HepG2 (cell line): ENCODE measurements at regions not wholly inside any gene's neighbourhood (a gene's known extent, or its start where the extent isn't known, plus 50 kb on each side); places are given as distances from the start of the nearest gene placed in this dataset.

Experiments
- ATAC-seq: fragments of 200-7000 bp; cut with Tn5 transposase; 3 replicates; pipeline ENCODE4 v1.9.1; 2020; ENCODE audit warnings: mild to moderate bottlenecking, moderate library complexity
- BruUV-seq: library from RNA; stranded (reverse); fragments of 400-500 nt; replicated peaks from 2 replicates; lab custom pipeline; 2021; lab: Mats Ljungman, UMichigan
- CTCF ChIA-PET: fragments of 300-600 bp; formaldehyde crosslinking; extraction: SDS; loops from one replicate; lab custom pipeline; 2021; ENCODE audit warnings: low total read pairs, inconsistent platforms, low intra/inter-chr PET ratio; lab: Yijun Ruan, JAX
- POLR2A ChIA-PET: fragments of 350-600 bp; sonication (Branson Sonifier 250); formaldehyde crosslinking; loops from one replicate; lab custom pipeline; 2020; ENCODE audit warnings: antibody characterized with exemption, inconsistent platforms; lab: Yijun Ruan, JAX
- DNase-seq: peaks from one replicate; pipeline ENCODE4 v3.0.0-alpha.2; 2015; ENCODE audit warnings: low spot score
- FAIRE-seq: peaks from 3 replicates; lab custom pipeline; 2011; peaks lifted over from hg19 to GRCh38; lab: Jason Lieb, UNC
- H2AFZ ChIP-seq: one replicate; pipeline ENCODE4 v1.6.1; 2011; ENCODE audit warnings: low read length, inconsistent platforms
- H3K27ac ChIP-seq: fragments of 300-600 bp; 3 replicates; pipeline ENCODE4 v1.8.0; 2011; ENCODE audit warnings: mixed run types, mild to moderate bottlenecking, mixed read lengths, low read length, inconsistent platforms; ENCODE audit not compliant: insufficient read depth; ENCODE audit errors: extremely low read length
- H3K27me3 ChIP-seq, 2 experiments: fragments of 200-600 bp in 1 of 2; 2 replicates in 1 of 2; 3 replicates in 1 of 2; pipeline versions ENCODE4 v1.6.0 to v1.8.0; 2011; ENCODE audit warnings: low read length in 2 of 2, mild to moderate bottlenecking in 2 of 2, moderate library complexity in 2 of 2, inconsistent platforms in 1 of 2; ENCODE audit not compliant: insufficient read depth in 2 of 2, control insufficient read depth in 1 of 2
- H3K36me3 ChIP-seq, 2 experiments: fragments of 200-600 bp in 1 of 2; replicated peaks in 1 of 2; 2 replicates in 1 of 2; 3 replicates in 1 of 2; pipeline versions ENCODE4 v1.5.1 to v1.8.0; 2011; ENCODE audit warnings: low read length in 2 of 2, inconsistent platforms in 1 of 2; ENCODE audit not compliant: insufficient read depth in 2 of 2, control insufficient read depth in 1 of 2
- H3K4me1 ChIP-seq: 2 replicates; pipeline ENCODE4 v1.5.1; 2012; ENCODE audit warnings: low read length, inconsistent platforms; ENCODE audit not compliant: insufficient read depth
- H3K4me2 ChIP-seq: 2 replicates; pipeline ENCODE4 v1.6.0; 2011; ENCODE audit warnings: low read depth, low read length, inconsistent platforms
- H3K4me3 ChIP-seq, 3 experiments: fragments of 200-600 bp in 1 of 3; sonication (generic), shearing (Covaris generic) in 1 of 3; replicated peaks in 1 of 3; 2 replicates each; pipeline ENCODE4 v1.5.1; 2011 to 2016; ENCODE audit warnings: low read length in 3 of 3, inconsistent platforms in 2 of 3, low read depth in 2 of 3, mild to moderate bottlenecking in 2 of 3, control low read depth in 1 of 3, mixed read lengths in 1 of 3; ENCODE audit not compliant: insufficient read depth in 1 of 3
- H3K79me2 ChIP-seq: one replicate; pipeline ENCODE4 v1.6.1; 2011; ENCODE audit warnings: low read length, inconsistent platforms; ENCODE audit not compliant: insufficient read depth
- H3K9ac ChIP-seq: 2 replicates; pipeline ENCODE4 v1.6.0; 2011; ENCODE audit warnings: mild to moderate bottlenecking, low read depth, low read length, inconsistent platforms; ENCODE audit not compliant: insufficient read depth
- H3K9me3 ChIP-seq: 2 replicates; pipeline ENCODE4 v1.5.1; 2012; ENCODE audit warnings: mild to moderate bottlenecking, low read length
- H4K20me1 ChIP-seq: 2 replicates; pipeline ENCODE4 v1.6.0; 2011; ENCODE audit warnings: inconsistent platforms, mild to moderate bottlenecking, low read length, moderate library complexity; ENCODE audit not compliant: insufficient read depth
- ATF7 ChIP-seq, 2 experiments: fragments of 450-650 bp in 1 of 2; sonication (generic) in 1 of 2; formaldehyde crosslinking in 1 of 2; IDR thresholded peaks; 2 replicates each; pipeline versions ENCODE4 v1.4.0 to v1.6.1; 2016 to 2020; ENCODE audit warnings: antibody characterized with exemption in 1 of 2, mild to moderate bottlenecking in 1 of 2, missing genetic modification reagents in 1 of 2
- CEBPB ChIP-seq: IDR thresholded peaks from 2 replicates; pipeline ENCODE4 v1.6.1; 2011; ENCODE audit warnings: low read depth, low read length, improper control_type of control experiment, borderline replicate concordance
- CENPX ChIP-seq: sonication (generic); formaldehyde crosslinking; IDR thresholded peaks from 2 replicates; pipeline ENCODE4 v1.9.0; 2021; ENCODE audit warnings: mild to moderate bottlenecking, missing genetic modification reagents, moderate library complexity
- GATAD1 ChIP-seq: IDR thresholded peaks from 2 replicates; pipeline ENCODE4 v1.6.1; 2016; ENCODE audit warnings: missing genetic modification reagents, missing compliant biosample characterization
- HNF4A ChIP-seq: sonication (generic); formaldehyde crosslinking; IDR thresholded peaks from 2 replicates; pipeline ENCODE4 v1.4.0; 2020; ENCODE audit warnings: missing genetic modification reagents
- JARID2 ChIP-seq: sonication (generic); formaldehyde crosslinking; IDR thresholded peaks from 2 replicates; pipeline ENCODE4 v1.8.1; 2023; ENCODE audit warnings: missing genetic modification reagents, inconsistent platforms; ENCODE audit not compliant: insufficient replicate concordance
- JUND ChIP-seq: sonication (generic); formaldehyde crosslinking; IDR thresholded peaks from 2 replicates; pipeline ENCODE4 v1.8.0; 2022; ENCODE audit warnings: mild to moderate bottlenecking, missing genetic modification reagents
- RFXAP ChIP-seq: sonication (generic); formaldehyde crosslinking; IDR thresholded peaks from 2 replicates; pipeline ENCODE4 v1.4.0; 2020; ENCODE audit warnings: missing genetic modification reagents, borderline replicate concordance
- ZBTB20 ChIP-seq: sonication (generic); formaldehyde crosslinking; IDR thresholded peaks from 2 replicates; pipeline ENCODE4 v1.8.1; 2023; ENCODE audit warnings: missing genetic modification reagents, low read depth, mild to moderate bottlenecking, borderline replicate concordance
- ZNF274 ChIP-seq: sonication (generic); formaldehyde crosslinking; IDR thresholded peaks from 2 replicates; pipeline ENCODE4 v1.5.1; 2020; ENCODE audit warnings: mild to moderate bottlenecking, missing genetic modification reagents
- ZNF563 ChIP-seq: sonication (generic); formaldehyde crosslinking; IDR thresholded peaks from 2 replicates; pipeline ENCODE4 v1.8.0; 2022; ENCODE audit warnings: mild to moderate bottlenecking, moderate library complexity, missing genetic modification reagents
- ZNF792 ChIP-seq: IDR thresholded peaks from 2 replicates; pipeline ENCODE4 v1.6.1; 2016
- whole genome bisulfite sequencing: methylation state at CpG from one replicate; pipeline ENCODE4 v1.1.6; 2017; ENCODE audit warnings: low lambda C conversion rate; 5-methylcytosine and 5-hydroxymethylcytosine counted together
- in situ Hi-C: cut with HindIII; loops from 2 replicates; pipeline ENCODE4 v1.10.0; 2017; ENCODE audit warnings: low pct_unique_long_range_greater_than_20kb; ENCODE audit not compliant: extremely low pct_ligation_motif_present
- intact Hi-C: fragments of 100-400 bp; cut with micrococcal nuclease; formaldehyde crosslinking; loops from one replicate; pipeline ENCODE4 v1.10.0; 2022; ENCODE audit not compliant: unreplicated experiment
- TF ChIP-seq, protein P1 (sequence below): sonication (generic); formaldehyde crosslinking; IDR thresholded peaks from 2 replicates; pipeline ENCODE4 v1.5.0; 2020; ENCODE audit warnings: mild to moderate bottlenecking, missing genetic modification reagents
- TF ChIP-seq, protein P2 (sequence below): IDR thresholded peaks from 2 replicates; pipeline ENCODE4 v1.6.1; 2016; ENCODE audit warnings: mild to moderate bottlenecking, missing biosample characterization, missing genetic modification reagents
- TF ChIP-seq, protein P3 (sequence below): IDR thresholded peaks from 2 replicates; pipeline ENCODE4 v1.4.0; 2020; ENCODE audit warnings: mild to moderate bottlenecking, missing genetic modification reagents

DNA sequence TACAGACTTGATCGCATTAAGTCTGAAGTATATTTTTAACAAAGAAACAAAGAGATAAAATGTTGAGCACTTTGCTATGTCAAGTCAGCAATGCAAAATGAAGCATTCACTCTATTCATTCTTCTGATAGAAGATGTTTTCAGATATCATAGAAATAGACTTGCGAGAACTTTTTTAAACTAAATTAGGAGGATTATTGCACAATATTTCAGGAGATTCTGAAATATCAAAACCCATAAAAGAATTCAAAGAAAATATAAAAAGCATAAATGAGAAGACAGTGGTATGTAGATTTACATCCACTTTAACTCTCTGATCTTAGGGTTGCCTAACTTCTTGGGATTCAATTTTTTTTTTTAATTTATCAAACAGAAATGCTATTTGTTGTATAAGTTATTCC, 81.1 kb upstream of the PABPC4L start:
- TF ChIP-seq JARID2 (CRISPR knock-in tag): no peak
- TF ChIP-seq CEBPB: peak; percentile 60; the same call in 1 of the 2 replicates
- TF ChIP-seq, all 625 proteins: peak for 1
- in situ Hi-C loops (no loop called here), intact Hi-C loops (no loop called here)
- no peaks in the 10 kb centered on the region for H3K27me3 ChIP-seq
- no peaks in the 10 kb centered on the region for H4K20me1 ChIP-seq
- H3K36me3 ChIP-seq: no peaks in the 10 kb centered on the region
- DNase-seq: no peak
- POLR2A ChIA-PET: no interaction called here
- 3% methylated on average over 2 of the region's 2 CpGs for WGBS
- no peak overlapping the region for H2AFZ ChIP-seq
- H3K9me3 ChIP-seq: no peaks in the 10 kb centered on the region
- FAIRE-seq: no peak
- H3K4me2 ChIP-seq: no peak overlapping the region
- no peaks in the 10 kb centered on the region for H3K4me1 ChIP-seq
- CTCF ChIA-PET: no interaction called here
- no peaks in the 10 kb centered on the region for H3K79me2 ChIP-seq
- BruUV-seq: no TSS peak
- H3K4me3 ChIP-seq: no peak overlapping the region
- no peak overlapping the region for H3K9ac ChIP-seq
- H3K27ac ChIP-seq: no peak overlapping the region
- ATAC-seq: no peak

DNA sequence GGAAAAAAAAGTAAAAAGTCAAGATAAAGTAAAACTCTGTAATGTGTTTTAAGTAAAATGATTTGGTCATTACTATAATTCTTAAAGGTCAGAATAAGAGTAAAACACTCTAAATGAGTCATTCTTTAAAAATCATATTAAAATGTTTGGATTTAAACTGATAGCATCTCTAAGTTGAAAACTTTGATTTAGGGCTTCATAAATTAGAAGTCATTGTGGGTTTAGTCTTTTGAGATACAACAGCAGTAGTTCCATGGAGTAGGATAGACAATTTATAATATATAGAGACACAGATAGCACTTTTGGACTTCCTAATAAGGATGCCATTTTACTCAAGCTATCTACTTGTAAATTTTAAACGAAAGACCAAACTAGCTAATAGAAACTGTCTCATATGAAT, 77.1 kb upstream of the PABPC4L start:
- in situ Hi-C loops: no loop called here
- 0% methylated on average over 1 of the region's 1 CpG for WGBS
- ATAC-seq (no peak), FAIRE-seq (no peak), DNase-seq (no peak)
- H3K79me2 ChIP-seq: no peaks in the 10 kb centered on the region
- ChIA-PET CTCF (no interaction called here), POLR2A (no interaction called here)
- intact Hi-C loops: no loop called here
- no peak overlapping the region for H3K9ac ChIP-seq
- no peak overlapping the region for H2AFZ ChIP-seq
- BruUV-seq: no TSS peak
- no peaks in the 10 kb centered on the region for H3K27me3 ChIP-seq
- no peaks in the 10 kb centered on the region for H3K9me3 ChIP-seq
- no peaks in the 10 kb centered on the region for H3K4me1 ChIP-seq
- H3K4me2 ChIP-seq: no peak overlapping the region
- H3K4me3 ChIP-seq: no peak overlapping the region
- H3K36me3 ChIP-seq: no peaks in the 10 kb centered on the region
- no peaks in the 10 kb centered on the region for H4K20me1 ChIP-seq
- H3K27ac ChIP-seq: no peak overlapping the region
- no peak for TF ChIP-seq ZNF274
- no peak for TF ChIP-seq ATF7 (IDR thresholded peaks at IDR 0.05)
- TF ChIP-seq ATF7 (CRISPR knock-in tag; IDR thresholded peaks at IDR 0.05): no peak
- TF ChIP-seq, protein P1, sequence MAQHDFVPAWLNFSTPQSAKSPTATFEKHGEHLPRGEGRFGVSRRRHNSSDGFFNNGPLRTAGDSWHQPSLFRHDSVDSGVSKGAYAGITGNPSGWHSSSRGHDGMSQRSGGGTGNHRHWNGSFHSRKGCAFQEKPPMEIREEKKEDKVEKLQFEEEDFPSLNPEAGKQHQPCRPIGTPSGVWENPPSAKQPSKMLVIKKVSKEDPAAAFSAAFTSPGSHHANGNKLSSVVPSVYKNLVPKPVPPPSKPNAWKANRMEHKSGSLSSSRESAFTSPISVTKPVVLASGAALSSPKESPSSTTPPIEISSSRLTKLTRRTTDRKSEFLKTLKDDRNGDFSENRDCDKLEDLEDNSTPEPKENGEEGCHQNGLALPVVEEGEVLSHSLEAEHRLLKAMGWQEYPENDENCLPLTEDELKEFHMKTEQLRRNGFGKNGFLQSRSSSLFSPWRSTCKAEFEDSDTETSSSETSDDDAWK (CRISPR knock-in tag): no peak
- TF ChIP-seq JUND (CRISPR knock-in tag): no peak
- TF ChIP-seq, protein P2, sequence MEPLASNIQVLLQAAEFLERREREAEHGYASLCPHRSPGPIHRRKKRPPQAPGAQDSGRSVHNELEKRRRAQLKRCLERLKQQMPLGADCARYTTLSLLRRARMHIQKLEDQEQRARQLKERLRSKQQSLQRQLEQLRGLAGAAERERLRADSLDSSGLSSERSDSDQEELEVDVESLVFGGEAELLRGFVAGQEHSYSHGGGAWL: no peak
- TF ChIP-seq, protein P3, sequence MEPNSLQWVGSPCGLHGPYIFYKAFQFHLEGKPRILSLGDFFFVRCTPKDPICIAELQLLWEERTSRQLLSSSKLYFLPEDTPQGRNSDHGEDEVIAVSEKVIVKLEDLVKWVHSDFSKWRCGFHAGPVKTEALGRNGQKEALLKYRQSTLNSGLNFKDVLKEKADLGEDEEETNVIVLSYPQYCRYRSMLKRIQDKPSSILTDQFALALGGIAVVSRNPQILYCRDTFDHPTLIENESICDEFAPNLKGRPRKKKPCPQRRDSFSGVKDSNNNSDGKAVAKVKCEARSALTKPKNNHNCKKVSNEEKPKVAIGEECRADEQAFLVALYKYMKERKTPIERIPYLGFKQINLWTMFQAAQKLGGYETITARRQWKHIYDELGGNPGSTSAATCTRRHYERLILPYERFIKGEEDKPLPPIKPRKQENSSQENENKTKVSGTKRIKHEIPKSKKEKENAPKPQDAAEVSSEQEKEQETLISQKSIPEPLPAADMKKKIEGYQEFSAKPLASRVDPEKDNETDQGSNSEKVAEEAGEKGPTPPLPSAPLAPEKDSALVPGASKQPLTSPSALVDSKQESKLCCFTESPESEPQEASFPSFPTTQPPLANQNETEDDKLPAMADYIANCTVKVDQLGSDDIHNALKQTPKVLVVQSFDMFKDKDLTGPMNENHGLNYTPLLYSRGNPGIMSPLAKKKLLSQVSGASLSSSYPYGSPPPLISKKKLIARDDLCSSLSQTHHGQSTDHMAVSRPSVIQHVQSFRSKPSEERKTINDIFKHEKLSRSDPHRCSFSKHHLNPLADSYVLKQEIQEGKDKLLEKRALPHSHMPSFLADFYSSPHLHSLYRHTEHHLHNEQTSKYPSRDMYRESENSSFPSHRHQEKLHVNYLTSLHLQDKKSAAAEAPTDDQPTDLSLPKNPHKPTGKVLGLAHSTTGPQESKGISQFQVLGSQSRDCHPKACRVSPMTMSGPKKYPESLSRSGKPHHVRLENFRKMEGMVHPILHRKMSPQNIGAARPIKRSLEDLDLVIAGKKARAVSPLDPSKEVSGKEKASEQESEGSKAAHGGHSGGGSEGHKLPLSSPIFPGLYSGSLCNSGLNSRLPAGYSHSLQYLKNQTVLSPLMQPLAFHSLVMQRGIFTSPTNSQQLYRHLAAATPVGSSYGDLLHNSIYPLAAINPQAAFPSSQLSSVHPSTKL: no peak
- no peak for TF ChIP-seq ZBTB20 (CRISPR knock-in tag)
- TF ChIP-seq GATAD1 (CRISPR knock-in tag): no peak
- no peak for TF ChIP-seq RFXAP (CRISPR knock-in tag)
- TF ChIP-seq HNF4A (CRISPR knock-in tag): no peak
- no peak for TF ChIP-seq CENPX
- no peak for TF ChIP-seq ZNF563 (CRISPR knock-in tag)
- no peak for TF ChIP-seq ZNF792 (CRISPR knock-in tag)
